ENCODE measurements at regions not wholly inside any gene's neighbourhood (a gene's known extent, or its start where the extent isn't known, plus 50 kb on each side); places are given as distances from the start of the nearest gene placed in this dataset.
A peak's percentile ranks its signal among the peaks of the same experiment; 100 is the strongest.

DNA sequence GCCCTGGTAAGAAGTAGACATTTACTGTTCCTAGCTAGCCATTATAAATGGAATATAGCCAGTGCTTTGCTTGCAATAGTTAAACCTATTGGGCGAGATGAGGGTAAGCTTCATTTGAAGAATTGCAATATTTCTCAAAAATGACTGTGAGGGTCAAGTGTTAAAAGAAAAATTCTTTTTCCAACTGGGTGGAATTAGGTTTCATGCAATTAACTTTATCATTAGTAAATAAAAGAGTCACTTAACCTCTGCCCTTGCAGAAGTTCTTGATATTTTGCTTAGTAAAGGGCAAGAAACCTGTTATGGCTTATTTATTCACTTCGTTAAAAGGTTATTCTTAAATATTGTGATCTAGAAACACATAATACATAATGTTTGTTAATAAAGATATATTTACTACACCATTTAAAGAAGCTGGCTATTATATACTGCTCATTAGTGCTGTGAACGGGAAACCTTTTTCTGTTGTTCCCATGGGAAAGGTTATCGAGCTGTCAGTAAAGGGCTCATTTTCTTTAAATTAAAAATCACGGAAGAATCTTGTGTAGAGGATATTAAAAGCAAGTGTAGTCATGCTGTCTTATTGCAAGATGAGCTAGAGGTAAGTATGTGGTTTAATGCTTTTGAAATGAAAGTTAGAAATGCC is 370.5 kb downstream of the CSNK1G3 start:
- TF ChIP-seq POLR2AphosphoS5 (IDR thresholded peaks at IDR 0.05; ENCODE audit: low read depth, low read length) (no peak), FOXP2 (optimal IDR thresholded peaks at IDR 0.05; ENCODE audit: borderline replicate concordance, extremely low read depth, extremely low read length, insufficient read depth) (no peak), SIN3A (IDR thresholded peaks at IDR 0.05; ENCODE audit: borderline replicate concordance, insufficient read depth, low read length) (no peak), TAF1 (IDR thresholded peaks at IDR 0.05; ENCODE audit: borderline replicate concordance, insufficient read depth, low read length) (no peak)
- TF ChIP-seq, protein P1, sequence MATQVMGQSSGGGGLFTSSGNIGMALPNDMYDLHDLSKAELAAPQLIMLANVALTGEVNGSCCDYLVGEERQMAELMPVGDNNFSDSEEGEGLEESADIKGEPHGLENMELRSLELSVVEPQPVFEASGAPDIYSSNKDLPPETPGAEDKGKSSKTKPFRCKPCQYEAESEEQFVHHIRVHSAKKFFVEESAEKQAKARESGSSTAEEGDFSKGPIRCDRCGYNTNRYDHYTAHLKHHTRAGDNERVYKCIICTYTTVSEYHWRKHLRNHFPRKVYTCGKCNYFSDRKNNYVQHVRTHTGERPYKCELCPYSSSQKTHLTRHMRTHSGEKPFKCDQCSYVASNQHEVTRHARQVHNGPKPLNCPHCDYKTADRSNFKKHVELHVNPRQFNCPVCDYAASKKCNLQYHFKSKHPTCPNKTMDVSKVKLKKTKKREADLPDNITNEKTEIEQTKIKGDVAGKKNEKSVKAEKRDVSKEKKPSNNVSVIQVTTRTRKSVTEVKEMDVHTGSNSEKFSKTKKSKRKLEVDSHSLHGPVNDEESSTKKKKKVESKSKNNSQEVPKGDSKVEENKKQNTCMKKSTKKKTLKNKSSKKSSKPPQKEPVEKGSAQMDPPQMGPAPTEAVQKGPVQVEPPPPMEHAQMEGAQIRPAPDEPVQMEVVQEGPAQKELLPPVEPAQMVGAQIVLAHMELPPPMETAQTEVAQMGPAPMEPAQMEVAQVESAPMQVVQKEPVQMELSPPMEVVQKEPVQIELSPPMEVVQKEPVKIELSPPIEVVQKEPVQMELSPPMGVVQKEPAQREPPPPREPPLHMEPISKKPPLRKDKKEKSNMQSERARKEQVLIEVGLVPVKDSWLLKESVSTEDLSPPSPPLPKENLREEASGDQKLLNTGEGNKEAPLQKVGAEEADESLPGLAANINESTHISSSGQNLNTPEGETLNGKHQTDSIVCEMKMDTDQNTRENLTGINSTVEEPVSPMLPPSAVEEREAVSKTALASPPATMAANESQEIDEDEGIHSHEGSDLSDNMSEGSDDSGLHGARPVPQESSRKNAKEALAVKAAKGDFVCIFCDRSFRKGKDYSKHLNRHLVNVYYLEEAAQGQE (IDR thresholded peaks at IDR 0.05; ENCODE audit: insufficient read depth in 1 of 2, low read depth in 2 of 2, low read length in 2 of 2) = no peak

DNA sequence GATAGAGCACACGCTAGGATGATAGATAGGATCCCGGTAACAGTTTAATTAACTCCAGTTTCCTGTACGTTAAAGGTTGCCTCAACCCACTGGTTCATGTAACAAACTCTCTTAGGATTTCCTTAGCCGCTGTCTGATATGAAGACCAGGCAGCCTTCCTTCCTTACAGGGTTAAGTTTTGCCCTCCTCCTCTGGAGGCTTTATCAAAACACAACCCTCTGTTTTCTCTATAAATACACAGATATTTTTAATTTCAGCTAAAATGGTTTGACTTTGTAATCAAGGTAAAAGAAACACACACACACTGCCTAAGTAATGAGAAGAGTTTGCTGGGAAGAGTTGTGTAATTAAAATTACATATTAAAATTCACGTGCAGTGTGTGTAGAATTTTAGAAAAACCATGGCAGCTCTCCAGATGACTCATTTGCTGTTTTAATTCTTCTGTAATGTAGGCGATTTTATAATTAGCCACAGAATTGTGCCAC is 369.8 kb downstream of the CSNK1G3 start:
- TF ChIP-seq, protein P1 (IDR thresholded peaks at IDR 0.05; ENCODE audit: insufficient read depth in 1 of 2, low read depth in 2 of 2, low read length in 2 of 2) = 0 out of 4 replicates have a peak, but pooled peaks of 1 of the 2 experiments have one; percentile 64
- no peak for TF ChIP-seq TAF1 (IDR thresholded peaks at IDR 0.05; ENCODE audit: borderline replicate concordance, insufficient read depth, low read length)
- TF ChIP-seq FOXP2 (optimal IDR thresholded peaks at IDR 0.05; ENCODE audit: borderline replicate concordance, extremely low read depth, extremely low read length, insufficient read depth) = no peak
- TF ChIP-seq POLR2AphosphoS5 (IDR thresholded peaks at IDR 0.05; ENCODE audit: low read depth, low read length) = no peak; the same call in 1 of the 2 replicates
- TF ChIP-seq SIN3A (IDR thresholded peaks at IDR 0.05; ENCODE audit: borderline replicate concordance, insufficient read depth, low read length) = peak; percentile 76; the same call in 1 of the 2 replicates

DNA sequence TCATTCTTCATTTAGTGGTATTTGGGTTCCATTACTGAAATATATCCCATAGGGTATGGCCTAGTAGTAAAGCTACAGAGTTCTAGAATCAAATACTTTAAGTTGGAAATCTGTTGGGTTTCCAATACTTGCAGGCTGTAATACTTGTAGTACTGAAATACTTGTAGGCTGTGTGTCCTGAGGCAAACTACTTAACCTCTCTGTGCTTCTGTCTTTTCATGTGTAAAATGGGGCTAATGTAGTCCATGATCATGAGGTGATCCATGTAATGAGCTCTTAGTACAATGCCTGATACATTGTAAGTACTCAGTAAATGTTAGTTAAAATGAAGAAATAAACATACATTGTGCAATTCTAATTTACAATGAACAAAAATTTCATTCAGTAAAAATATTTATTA is 368.9 kb downstream of the CSNK1G3 start:
- TF ChIP-seq, protein P1 (IDR thresholded peaks at IDR 0.05; ENCODE audit: insufficient read depth in 1 of 2, low read depth in 2 of 2, low read length in 2 of 2) = no peak
- no peak for TF ChIP-seq POLR2AphosphoS5 (IDR thresholded peaks at IDR 0.05; ENCODE audit: low read depth, low read length)
- TF ChIP-seq FOXP2 (optimal IDR thresholded peaks at IDR 0.05; ENCODE audit: borderline replicate concordance, extremely low read depth, extremely low read length, insufficient read depth) = no peak
- TF ChIP-seq SIN3A (IDR thresholded peaks at IDR 0.05; ENCODE audit: borderline replicate concordance, insufficient read depth, low read length) = no peak
- TF ChIP-seq TAF1 (IDR thresholded peaks at IDR 0.05; ENCODE audit: borderline replicate concordance, insufficient read depth, low read length) = no peak

DNA sequence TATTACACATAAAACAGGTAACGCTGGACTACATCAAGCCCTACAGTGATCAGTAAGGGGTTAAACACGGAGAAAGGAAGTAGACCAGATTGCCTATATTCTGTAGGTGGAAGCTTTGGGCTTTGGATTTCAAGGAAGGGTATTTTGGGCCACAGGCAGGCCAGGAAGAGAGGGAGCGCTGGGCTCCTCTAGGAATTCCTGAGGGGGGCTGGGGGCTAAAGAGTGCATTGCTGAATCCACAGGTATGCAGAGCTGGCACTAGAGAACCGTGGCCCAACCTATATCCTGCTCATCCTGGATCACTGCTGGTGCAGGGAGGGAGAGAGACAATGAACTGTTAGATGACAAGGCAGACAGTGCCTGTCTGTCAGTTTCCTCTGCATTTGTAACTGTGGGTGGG is 367.1 kb downstream of the CSNK1G3 start:
- TF ChIP-seq, protein P1 (IDR thresholded peaks at IDR 0.05; ENCODE audit: insufficient read depth in 1 of 2, low read depth in 2 of 2, low read length in 2 of 2) = no peak
- TF ChIP-seq SIN3A (IDR thresholded peaks at IDR 0.05; ENCODE audit: borderline replicate concordance, insufficient read depth, low read length) (no peak), TAF1 (IDR thresholded peaks at IDR 0.05; ENCODE audit: borderline replicate concordance, insufficient read depth, low read length) (no peak), POLR2AphosphoS5 (IDR thresholded peaks at IDR 0.05; ENCODE audit: low read depth, low read length) (no peak), FOXP2 (optimal IDR thresholded peaks at IDR 0.05; ENCODE audit: borderline replicate concordance, extremely low read depth, extremely low read length, insufficient read depth) (no peak)
